ENCODE measurements at regions not wholly inside any gene's neighbourhood (a gene's known extent, or its start where the extent isn't known, plus 50 kb on each side); places are given as distances from the start of the nearest gene placed in this dataset.

- WGBS (ENCODE audit: low lambda C conversion rate) = 96% methylated on average over 6 of the region's 6 CpGs
- POLR2A ChIA-PET = no interaction called here
These were observed 554.6 kb upstream of the BOD1L1 start for GRCh38 chr4:14182148-14182547.

DNA sequence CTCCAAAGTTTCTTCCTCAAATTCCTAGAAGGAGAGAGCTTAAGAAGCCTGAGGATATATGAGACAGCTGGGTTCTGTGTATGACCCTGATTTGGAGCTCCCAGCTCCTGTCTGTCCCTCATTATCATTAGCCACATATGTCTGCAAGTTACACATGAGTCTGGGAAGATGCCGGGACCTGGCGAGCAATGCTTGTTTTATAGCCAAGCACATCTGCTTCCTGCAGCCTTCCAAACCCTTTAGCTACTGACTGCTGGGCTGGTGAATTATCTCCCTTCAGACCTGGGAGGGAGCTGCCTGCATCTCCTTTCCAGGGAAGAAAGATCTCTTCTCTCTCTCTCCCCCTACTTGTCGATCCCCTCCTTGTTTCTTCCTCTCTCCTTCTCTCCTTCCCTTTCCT, 556.7 kb upstream of the BOD1L1 start:
- ChIA-PET POLR2A (interaction anchor here (0.6 kb wide), 1 partner anchor 9 kb away, joined by 3 read pairs; no protein-coding TSS in a partner anchor), CTCF (no interaction called here)
- 25% methylated on average over 3 of the region's 3 CpGs for WGBS (ENCODE audit: low lambda C conversion rate)
- no peaks in the 10 kb centered on the region for H3K9me3 ChIP-seq
- no peak overlapping the region for H3K4me3 ChIP-seq (ENCODE audit: low read depth in 2 of 2, low read length in 1 of 2)
- H3K27me3 ChIP-seq (ENCODE audit: insufficient read depth) = no peaks in the 10 kb centered on the region
- H3K4me2 ChIP-seq = no peak overlapping the region
- H4K20me1 ChIP-seq (ENCODE audit: insufficient read depth) = no peaks in the 10 kb centered on the region
- DNase-seq = peak; percentile 33
- no peaks in the 10 kb centered on the region for H3F3A ChIP-seq (replicated peaks; ENCODE audit: insufficient read depth)
- H2AFZ ChIP-seq (ENCODE audit: low read depth) = no peak overlapping the region; the same call in 1 of the 2 replicates
- H3K9ac ChIP-seq = no peak overlapping the region
- H3K27ac ChIP-seq (ENCODE audit: low read depth in 2 of 2, low read length in 1 of 2) = peak overlapping the region in 1 of 2 experiments; percentile 71; a peak in 2 of 4 replicates
- no peaks in the 10 kb centered on the region for H3K9me2 ChIP-seq
- no peaks in the 10 kb centered on the region for H3K79me2 ChIP-seq (ENCODE audit: insufficient read depth)
- H3K36me3 ChIP-seq (replicated peaks in 1 of 2; ENCODE audit: control insufficient read depth in 1 of 2, insufficient read depth in 2 of 2, low read length in 1 of 2) = no peaks in the 10 kb centered on the region
- H3K4me1 ChIP-seq (ENCODE audit: control insufficient read depth in 1 of 2, insufficient read depth in 2 of 2, low read depth in 1 of 2, low read length in 1 of 2) = peaks cover 0 to 10% of the 10 kb centered on the region in 2 experiments; a peak in 3 of 4 replicates
- TF ChIP-seq RAD21 (IDR thresholded peaks at IDR 0.05; ENCODE audit: low read length) (peak; percentile 27; the same call in 1 of the 2 replicates), CHD2 (IDR thresholded peaks at IDR 0.05; ENCODE audit: low read length, partially characterized antibody) (peak; percentile 36), EP300 (IDR thresholded peaks at IDR 0.05; ENCODE audit: borderline replicate concordance in 1 of 2, low read depth in 1 of 2, low read length in 1 of 2) (peak in 1 of 2 experiments; percentile 62; a peak in 2 of 4 replicates), MXI1 (IDR thresholded peaks at IDR 0.05; ENCODE audit: low read depth, low read length) (peak; percentile 66), RCOR1 (IDR thresholded peaks at IDR 0.05; ENCODE audit: low read length) (peak; percentile 59; the same call in 1 of the 2 replicates), USF2 (IDR thresholded peaks at IDR 0.05; ENCODE audit: borderline replicate concordance, low read depth, low read length) (no peak)

More at GRCh38 chr4:14182148-14182547, 554.6 kb upstream of the BOD1L1 start:
- H3K4me1 ChIP-seq (ENCODE audit: control insufficient read depth in 1 of 2, insufficient read depth in 2 of 2, low read depth in 1 of 2, low read length in 1 of 2) = peaks cover 10 to 14% of the 10 kb centered on the region in 2 experiments
- no peak overlapping the region for H3K4me2 ChIP-seq
- H3K9ac ChIP-seq = no peak overlapping the region
- H3K79me2 ChIP-seq (ENCODE audit: insufficient read depth) = no peaks in the 10 kb centered on the region
- no peaks in the 10 kb centered on the region for H3K9me3 ChIP-seq
- no peak overlapping the region for H2AFZ ChIP-seq (ENCODE audit: low read depth)
- H3K27ac ChIP-seq (ENCODE audit: low read depth in 2 of 2, low read length in 1 of 2) = no peak overlapping the region
- DNase-seq = no peak
- H3F3A ChIP-seq (replicated peaks; ENCODE audit: insufficient read depth) = no peaks in the 10 kb centered on the region
- H3K9me2 ChIP-seq = no peaks in the 10 kb centered on the region
- no peaks in the 10 kb centered on the region for H4K20me1 ChIP-seq (ENCODE audit: insufficient read depth)
- no peak for TF ChIP-seq RXRA (IDR thresholded peaks at IDR 0.05; ENCODE audit: borderline replicate concordance, low read depth)
- no peak for TF ChIP-seq PBX3 (IDR thresholded peaks at IDR 0.05)
- no peak for TF ChIP-seq EZH2phosphoT487 (IDR thresholded peaks at IDR 0.05; ENCODE audit: borderline replicate concordance, low read depth)
- TF ChIP-seq JUND (IDR thresholded peaks at IDR 0.05) = no peak
- TF ChIP-seq RAD21 (IDR thresholded peaks at IDR 0.05; ENCODE audit: low read length) = no peak
- TF ChIP-seq, protein P1, sequence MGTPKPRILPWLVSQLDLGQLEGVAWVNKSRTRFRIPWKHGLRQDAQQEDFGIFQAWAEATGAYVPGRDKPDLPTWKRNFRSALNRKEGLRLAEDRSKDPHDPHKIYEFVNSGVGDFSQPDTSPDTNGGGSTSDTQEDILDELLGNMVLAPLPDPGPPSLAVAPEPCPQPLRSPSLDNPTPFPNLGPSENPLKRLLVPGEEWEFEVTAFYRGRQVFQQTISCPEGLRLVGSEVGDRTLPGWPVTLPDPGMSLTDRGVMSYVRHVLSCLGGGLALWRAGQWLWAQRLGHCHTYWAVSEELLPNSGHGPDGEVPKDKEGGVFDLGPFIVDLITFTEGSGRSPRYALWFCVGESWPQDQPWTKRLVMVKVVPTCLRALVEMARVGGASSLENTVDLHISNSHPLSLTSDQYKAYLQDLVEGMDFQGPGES (IDR thresholded peaks at IDR 0.05; ENCODE audit: low read depth, low read length) = no peak
- TF ChIP-seq TCF12 (IDR thresholded peaks at IDR 0.05) = no peak
- no peak for TF ChIP-seq YY1 (IDR thresholded peaks at IDR 0.05; ENCODE audit: low read depth)
- TF ChIP-seq MEF2A (IDR thresholded peaks at IDR 0.05; ENCODE audit: borderline replicate concordance, low read depth) = no peak
- no peak for TF ChIP-seq GATA2 (CRISPR knock-in tag; IDR thresholded peaks at IDR 0.05)
- no peak for TF ChIP-seq TEAD4 (IDR thresholded peaks at IDR 0.05; ENCODE audit: borderline replicate concordance, insufficient read depth)
- H3K36me3 ChIP-seq (replicated peaks in 1 of 2; ENCODE audit: control insufficient read depth in 1 of 2, insufficient read depth in 2 of 2, low read length in 1 of 2) = no peaks in the 10 kb centered on the region
- CTCF ChIA-PET = no interaction called here
- no peaks in the 10 kb centered on the region for H3K27me3 ChIP-seq (ENCODE audit: insufficient read depth)
- no peak overlapping the region for H3K4me3 ChIP-seq (ENCODE audit: low read depth in 2 of 2, low read length in 1 of 2)

Data from SK-N-SH (cell line).